GM13976 (cell line): ENCODE measurements at regions not wholly inside any gene's neighbourhood (a gene's known extent, or its start where the extent isn't known, plus 50 kb on each side); places are given as distances from the start of the nearest gene placed in this dataset.

Source experiments
- DNase-seq: peaks from one replicate; pipeline ENCODE4 v3.0.0; 2012; ENCODE audit warnings: low spot score
- CTCF ChIP-seq: IDR thresholded peaks from 2 replicates; pipeline ENCODE4 v1.5.1; 2012; ENCODE audit warnings: borderline replicate concordance, mild to moderate bottlenecking; ENCODE audit not compliant: insufficient read depth; ENCODE audit errors: extremely low read depth, missing control alignments, control extremely low read depth
- in situ Hi-C: fragments of 300-500 bp; cut with MboI; formaldehyde crosslinking; loops from one replicate; pipeline ENCODE4 v1.12.0; 2022; ENCODE audit warnings: low sequenced_read_pairs, mixed read lengths, inconsistent platforms; ENCODE audit not compliant: unreplicated experiment

- in situ Hi-C loops, result no loop called here
- TF ChIP-seq CTCF, result no peak
- no peak for DNase-seq
Observed at GRCh38 chr11:95684170-95684569, 105.4 kb downstream of the FAM76B start.

- TF ChIP-seq CTCF, result no peak
- in situ Hi-C loops, result no loop called here
- no peak for DNase-seq
Observed at GRCh38 chr11:95682552-95682951, 107.0 kb downstream of the FAM76B start.

- DNase-seq, result no peak
- in situ Hi-C loops, result no loop called here
- TF ChIP-seq CTCF, result no peak
Observed at GRCh38 chr11:95680169-95680929, 109.2 kb downstream of the FAM76B start.

GRCh38 chr11:95678988-95679387 lies 110.6 kb downstream of the FAM76B start:
- in situ Hi-C loops, result no loop called here
- DNase-seq, result no peak
- TF ChIP-seq CTCF, result no peak

- in situ Hi-C loops, result no loop called here
- TF ChIP-seq CTCF, result no peak
Observed at GRCh38 chr11:95676308-95676707, 113.3 kb downstream of the FAM76B start.

GRCh38 chr11:95675585-95675984 lies 114.0 kb downstream of the FAM76B start:
- in situ Hi-C loops, result no loop called here
- DNase-seq, result no peak
- TF ChIP-seq CTCF, result no peak

More at GRCh38 chr11:95676308-95676707, 113.3 kb downstream of the FAM76B start:
- no peak for DNase-seq
